HG03575 (cell line): ENCODE measurements at regions not wholly inside any gene's neighbourhood (a gene's known extent, or its start where the extent isn't known, plus 50 kb on each side); places are given as distances from the start of the nearest gene placed in this dataset.

Source experiments
- ATAC-seq: cut with Tn5 transposase; IDR thresholded peaks from one replicate; pipeline ENCODE4 v1.9.1; 2021; ENCODE audit not compliant: unreplicated experiment, insufficient number of reproducible peaks, low FRiP score; ENCODE audit errors: extremely low read depth

DNA sequence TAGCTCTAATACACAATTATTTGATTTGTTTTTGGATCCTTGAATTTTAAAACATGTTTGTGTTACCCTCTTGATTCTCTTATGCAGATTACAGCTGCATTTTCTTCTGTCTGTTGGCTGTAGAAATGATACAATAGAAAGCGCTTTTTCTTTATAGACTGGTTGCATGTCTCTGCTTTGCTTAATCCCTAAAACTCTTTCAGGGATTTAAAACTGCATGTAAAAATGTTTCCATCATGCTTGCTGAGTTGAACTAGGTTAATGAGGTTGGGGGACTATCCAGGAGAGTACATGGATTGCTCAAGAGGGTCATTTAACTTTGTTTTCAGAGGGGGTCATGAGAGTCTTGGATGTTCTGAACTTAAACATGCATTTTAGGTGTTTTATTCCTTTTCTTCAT is 166.4 kb upstream of the IFNG-AS1 start:
- no peak for ATAC-seq

DNA sequence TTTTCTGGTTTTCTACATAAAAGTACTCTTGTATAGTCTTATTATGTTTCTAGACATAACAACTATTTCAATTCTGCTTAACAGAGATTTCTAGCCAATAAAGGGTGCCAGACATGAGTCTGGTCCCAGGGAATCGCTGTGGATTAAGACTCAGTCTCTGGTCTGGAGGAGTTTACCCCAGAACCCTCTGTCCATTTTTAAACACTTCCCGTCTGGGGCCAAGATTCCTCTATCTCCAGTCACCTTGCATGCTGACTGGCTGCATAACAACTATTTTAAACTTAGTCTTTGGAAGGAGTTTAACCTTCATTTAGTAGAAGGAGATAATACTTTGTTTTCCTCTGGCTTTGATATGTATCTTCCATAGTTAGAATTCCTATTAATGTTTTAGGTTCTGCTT is 163.1 kb upstream of the IFNG-AS1 start:
- no peak for ATAC-seq

DNA sequence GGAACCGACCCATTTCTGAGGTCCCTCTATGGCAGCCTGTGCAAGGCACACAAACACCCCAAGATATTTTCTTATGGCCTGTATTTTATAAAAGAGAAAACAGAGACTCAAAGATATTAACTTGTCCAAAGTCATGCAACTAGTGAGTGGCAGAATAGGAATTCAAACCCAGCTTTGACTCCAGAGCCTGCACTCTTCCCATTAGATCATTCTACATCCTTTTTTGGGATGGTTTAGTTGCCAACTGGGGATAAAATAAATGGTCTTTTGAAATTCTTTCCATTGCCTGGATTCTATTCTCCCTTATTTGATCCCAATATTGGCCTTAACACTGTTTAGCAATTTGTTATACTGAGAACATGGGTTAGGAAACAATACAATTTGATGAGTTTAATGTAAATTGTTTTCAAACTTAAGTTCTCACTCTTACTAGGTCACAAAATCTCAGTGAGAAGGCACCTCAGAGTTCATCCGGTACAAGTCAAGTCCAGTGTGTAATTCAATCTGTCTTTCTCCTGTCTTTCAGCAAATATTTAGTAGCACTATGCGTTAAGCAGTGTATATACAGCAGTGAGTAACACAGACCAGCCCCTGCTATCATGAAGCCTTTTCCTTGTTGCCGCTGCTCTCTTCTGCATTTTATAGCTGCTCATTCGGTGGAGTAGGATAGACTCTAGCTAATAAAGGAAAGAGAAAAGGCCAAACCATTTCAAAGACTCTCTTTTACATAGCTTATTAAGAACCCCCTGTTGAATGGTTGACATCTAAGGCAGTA is 162.1 kb upstream of the IFNG-AS1 start:
- no peak for ATAC-seq

DNA sequence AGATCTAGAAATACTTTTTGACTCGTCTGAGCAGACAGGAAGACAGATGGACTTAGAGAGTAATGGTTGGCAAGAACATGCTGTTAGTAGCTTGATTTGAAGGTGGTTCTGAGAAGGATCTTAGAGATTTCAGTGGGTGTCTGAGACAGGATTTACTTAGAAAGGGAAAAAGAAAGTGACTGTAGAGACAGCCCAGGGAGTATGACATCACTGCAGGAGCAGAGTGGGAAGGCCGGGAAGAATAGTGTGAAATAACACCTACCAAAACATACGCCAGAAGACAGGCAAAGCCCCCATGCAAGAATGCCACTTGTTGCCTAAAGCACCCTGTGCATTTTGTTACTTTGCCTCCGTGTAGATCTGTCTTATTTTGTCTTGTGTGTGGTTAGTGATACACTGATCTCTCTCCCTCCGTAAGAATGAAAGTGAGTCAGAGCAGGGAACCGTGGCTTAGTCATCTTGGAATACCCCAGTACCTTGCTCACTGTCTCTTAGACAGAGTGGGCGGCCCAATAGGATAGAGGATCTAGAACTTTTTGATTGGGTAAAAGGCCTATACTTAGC is 161.3 kb upstream of the IFNG-AS1 start:
- no peak for ATAC-seq

- no peak for ATAC-seq
Observed at GRCh38 chr12:67829896-67830295, 159.4 kb upstream of the IFNG-AS1 start.

DNA sequence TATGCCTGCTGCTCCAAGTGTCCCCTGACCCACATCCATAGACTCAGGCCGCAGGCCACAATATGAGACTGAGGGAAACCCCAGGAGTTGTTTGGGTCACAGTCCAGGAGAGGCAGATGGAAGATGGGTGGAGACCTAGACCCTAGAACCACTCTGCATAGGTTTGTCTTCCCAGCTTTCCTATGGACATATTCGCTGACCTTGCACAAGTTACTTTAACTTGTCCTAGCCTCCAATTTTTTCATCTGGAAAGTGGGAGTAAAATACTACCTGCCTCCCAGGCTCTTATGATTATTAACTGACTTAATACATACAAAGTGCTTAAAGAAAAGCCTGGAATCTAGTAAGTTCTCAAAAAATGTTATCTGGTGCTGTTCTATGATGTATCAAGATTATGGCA is 157.1 kb upstream of the IFNG-AS1 start:
- ATAC-seq: no peak

GRCh38 chr12:67833602-67834001 is 155.6 kb upstream of the IFNG-AS1 start:
- ATAC-seq: no peak

DNA sequence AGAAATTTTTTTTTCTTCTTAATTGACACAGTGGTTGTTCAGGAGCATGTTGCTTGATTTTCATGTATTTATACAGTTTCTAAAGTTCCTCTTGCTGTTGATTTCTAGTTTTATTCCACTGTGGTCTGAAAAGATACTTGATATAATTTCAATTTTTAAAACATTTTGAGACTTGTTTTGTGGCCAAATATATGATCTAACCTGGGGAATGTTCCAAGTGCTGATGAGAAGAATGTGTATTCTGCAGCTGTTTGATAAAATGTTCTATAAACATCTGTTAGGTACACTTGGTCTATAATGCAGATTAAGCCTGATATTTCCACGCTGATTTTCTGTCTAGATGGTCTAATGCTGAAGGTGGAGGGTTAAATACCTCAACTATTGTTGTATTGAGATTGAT is 151.4 kb upstream of the IFNG-AS1 start:
- ATAC-seq: no peak

GRCh38 chr12:67842124-67842523 is 147.1 kb upstream of the IFNG-AS1 start:
- ATAC-seq: no peak

- no peak for ATAC-seq
Observed at GRCh38 chr12:67843257-67843656, 146.0 kb upstream of the IFNG-AS1 start.

DNA sequence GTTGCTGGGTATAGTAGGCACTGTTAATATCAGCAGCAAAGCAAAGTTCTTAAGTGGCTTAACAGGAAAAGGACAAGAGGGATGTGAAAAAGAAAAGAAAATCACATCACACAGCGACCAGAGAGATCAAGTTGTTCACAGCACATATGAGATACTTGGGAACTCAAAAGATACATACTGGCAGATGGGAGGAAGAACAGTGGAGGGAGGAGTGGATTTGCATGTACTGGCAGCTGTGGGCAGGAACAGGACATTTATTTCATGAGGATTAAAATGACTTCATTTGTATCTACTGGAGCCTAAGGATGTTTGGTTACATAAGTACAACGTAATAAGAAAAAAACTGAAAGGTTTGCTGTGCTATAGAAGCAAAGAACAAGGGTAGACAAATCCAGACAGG is 136.5 kb upstream of the IFNG-AS1 start:
- ATAC-seq: no peak

DNA sequence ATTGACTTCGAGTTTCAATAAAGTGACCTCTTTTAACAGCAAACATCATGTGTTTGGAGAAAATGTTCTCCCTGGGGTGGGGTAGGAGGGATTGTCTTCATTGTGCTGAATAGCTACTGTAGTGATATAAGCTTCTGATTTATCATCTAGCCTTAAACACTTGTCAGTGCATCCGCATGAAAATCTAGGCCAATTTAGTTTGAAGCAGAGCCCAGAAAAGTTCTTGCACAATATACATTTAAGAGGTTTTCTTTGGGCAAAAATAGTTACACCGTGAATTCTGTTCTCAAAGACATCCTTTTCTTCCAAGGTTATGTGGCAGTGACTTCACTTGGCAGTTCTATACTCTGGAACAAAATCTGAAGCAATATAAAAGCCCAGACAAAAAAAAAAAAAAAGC is 136.0 kb upstream of the IFNG-AS1 start:
- ATAC-seq: no peak

DNA sequence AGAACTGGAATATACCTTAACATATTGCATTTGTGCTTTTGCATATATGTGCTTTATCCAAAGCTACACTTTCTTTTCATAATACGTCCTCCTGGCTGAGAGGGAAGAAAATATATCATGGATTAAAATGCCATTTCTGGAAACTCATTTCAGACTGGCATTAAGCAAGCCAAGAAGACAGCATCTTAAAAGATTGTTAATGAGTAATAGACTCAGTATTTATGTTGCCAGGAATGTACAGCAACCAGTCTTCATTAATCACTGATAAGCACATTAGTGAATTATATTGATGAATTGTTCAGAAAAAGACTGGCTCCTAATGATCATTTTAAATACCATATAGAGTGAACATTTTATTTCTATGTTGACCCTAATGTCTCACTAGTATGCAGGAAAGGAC is 134.9 kb upstream of the IFNG-AS1 start:
- ATAC-seq: no peak

DNA sequence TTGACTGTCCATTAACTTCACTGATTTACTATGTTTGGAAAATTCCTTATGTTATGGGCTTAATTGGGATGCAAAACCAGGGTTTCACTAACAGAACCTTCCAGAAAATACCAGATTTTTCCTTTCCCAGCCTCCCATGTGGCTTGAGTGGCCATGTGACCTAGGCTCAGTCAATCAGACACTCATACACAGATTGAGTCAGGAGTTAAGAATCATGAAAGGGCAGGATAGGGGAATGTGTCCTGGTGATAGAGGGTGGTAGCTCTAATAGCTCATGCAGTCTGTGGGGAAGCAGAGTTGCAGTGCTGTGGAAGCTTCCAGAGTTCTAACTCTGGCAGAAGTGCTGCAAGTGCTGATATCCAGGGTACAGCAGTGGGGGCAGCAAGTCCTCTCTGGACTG is 134.1 kb upstream of the IFNG-AS1 start:
- no peak for ATAC-seq

DNA sequence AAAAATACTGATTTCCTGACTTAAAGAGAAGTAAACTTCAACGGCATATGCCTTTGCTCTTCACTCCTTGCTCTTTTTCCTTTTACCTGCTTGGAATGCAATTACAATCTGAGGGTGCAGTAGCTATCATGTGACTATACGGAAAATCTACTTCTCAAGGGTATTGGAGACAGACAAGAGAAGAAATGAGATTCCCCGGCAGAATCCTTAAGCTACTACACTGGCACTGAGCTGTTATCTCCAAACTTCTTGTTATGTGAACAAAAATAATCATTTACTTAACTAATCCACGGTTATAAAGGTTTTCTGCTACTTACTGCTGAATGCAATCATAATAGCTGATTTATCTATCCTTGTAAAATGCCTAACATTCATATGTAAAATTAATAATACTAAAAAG is 118.0 kb upstream of the IFNG-AS1 start:
- no peak for ATAC-seq

GRCh38 chr12:67873355-67873754 is 115.9 kb upstream of the IFNG-AS1 start:
- no peak for ATAC-seq

GRCh38 chr12:67876305-67876915 is 112.8 kb upstream of the IFNG-AS1 start:
- no peak for ATAC-seq

DNA sequence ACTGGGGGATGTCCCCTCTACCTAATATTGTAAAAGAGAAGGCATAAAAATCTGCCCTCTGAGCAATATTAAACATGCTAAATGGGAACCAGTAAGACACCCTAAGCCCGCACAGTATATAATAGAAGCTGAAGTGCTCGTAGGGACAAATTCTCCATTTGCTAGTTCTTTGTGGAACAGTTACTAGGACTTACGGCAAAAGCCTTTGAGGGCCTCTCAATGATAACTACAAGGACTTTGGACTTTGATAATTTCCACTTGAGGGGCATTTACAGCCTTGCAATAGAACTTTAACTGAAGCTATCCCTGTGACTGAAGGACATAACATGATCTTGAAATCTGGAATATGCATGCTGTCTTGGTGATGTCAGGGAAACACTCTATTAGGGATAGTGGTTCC is 111.5 kb upstream of the IFNG-AS1 start:
- ATAC-seq: no peak

DNA sequence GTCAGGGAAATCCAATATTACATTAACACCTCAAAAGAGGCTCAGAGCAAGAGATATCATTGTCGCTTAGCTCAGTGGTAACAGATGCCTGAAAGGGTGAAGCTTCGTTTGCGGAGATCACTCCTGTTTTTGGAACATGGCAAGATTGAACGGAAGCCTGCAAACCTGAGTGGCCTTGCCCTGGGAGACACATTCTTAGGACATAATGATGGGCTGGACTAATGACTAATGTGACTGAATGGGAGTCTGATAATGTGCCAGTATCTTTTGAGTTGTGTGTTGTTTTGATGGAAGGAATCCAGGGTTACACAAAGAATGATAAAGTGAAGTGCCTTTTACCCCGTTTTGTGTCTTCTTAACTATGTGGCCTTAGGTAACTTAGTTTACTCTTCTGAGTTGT is 109.3 kb upstream of the IFNG-AS1 start:
- no peak for ATAC-seq

DNA sequence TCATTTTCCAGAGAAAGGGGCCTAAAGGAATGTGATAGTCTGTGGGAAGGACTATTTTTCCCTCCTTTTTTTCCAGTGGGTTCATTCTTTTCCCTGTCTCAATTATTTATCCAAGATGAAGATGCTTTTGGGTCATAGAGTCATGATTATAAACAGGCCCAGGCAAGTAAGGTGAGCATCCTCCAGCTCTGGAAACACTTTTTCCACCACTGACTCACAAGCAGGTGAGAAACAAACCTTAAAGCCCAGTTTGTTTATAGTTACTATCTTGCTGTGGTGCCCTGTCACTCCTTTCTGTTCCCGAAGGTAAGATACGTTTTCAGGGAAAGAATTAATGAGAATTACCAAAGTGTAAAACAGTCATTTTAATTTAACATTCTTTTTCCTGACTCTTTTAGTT is 107.7 kb upstream of the IFNG-AS1 start:
- no peak for ATAC-seq

- ATAC-seq: no peak
Observed at GRCh38 chr12:67884596-67884995, 104.7 kb upstream of the IFNG-AS1 start.
